Fibroblast of lung (primary cell): ENCODE measurements at regions not wholly inside any gene's neighbourhood (a gene's known extent, or its start where the extent isn't known, plus 50 kb on each side); places are given as distances from the start of the nearest gene placed in this dataset.

ENCODE experiments used
- DNase-seq, 2 donors: peaks; one replicate each; pipeline versions ENCODE4 v3.0.0 to v3.0.0-alpha.2; 2010; ENCODE audit warnings: low read depth in 2 of 2
- H2AFZ ChIP-seq: 2 replicates; pipeline ENCODE4 v1.5.1; 2012; ENCODE audit warnings: low read length, control low read depth, inconsistent platforms
- H3K27ac ChIP-seq: 2 replicates; pipeline ENCODE4 v1.5.1; 2011; ENCODE audit warnings: low read length, control low read depth; ENCODE audit not compliant: insufficient read depth
- H3K27me3 ChIP-seq: 2 replicates; pipeline ENCODE4 v1.5.1; 2011; ENCODE audit warnings: mild to moderate bottlenecking, low read length; ENCODE audit not compliant: control insufficient read depth, insufficient read depth
- H3K36me3 ChIP-seq: 2 replicates; pipeline ENCODE4 v1.5.1; 2011; ENCODE audit warnings: low read length; ENCODE audit not compliant: control insufficient read depth, insufficient read depth
- H3K4me1 ChIP-seq: 2 replicates; pipeline ENCODE4 v1.5.1; 2011; ENCODE audit warnings: low read length; ENCODE audit not compliant: control insufficient read depth, insufficient read depth; ENCODE audit errors: extremely low read depth
- H3K4me2 ChIP-seq: 2 replicates; pipeline ENCODE4 v1.5.1; 2011; ENCODE audit warnings: low read length, control low read depth; ENCODE audit not compliant: insufficient read depth; ENCODE audit errors: extremely low read depth
- H3K4me3 ChIP-seq, 4 experiments: fragments of 200-600 bp in 1 of 4; sonication (generic) in 1 of 4; replicated peaks in 1 of 4; 2 replicates each; pipeline ENCODE4 v1.5.1; 2011 to 2016; ENCODE audit warnings: low read length in 4 of 4, low read depth in 3 of 4, mild to moderate bottlenecking in 3 of 4, control low read depth in 2 of 4, inconsistent platforms in 1 of 4, mixed read lengths in 1 of 4; ENCODE audit not compliant: insufficient read depth in 1 of 4; ENCODE audit errors: control extremely low read depth in 1 of 4
- H3K79me2 ChIP-seq: 2 replicates; pipeline ENCODE4 v1.5.1; 2012; ENCODE audit warnings: mild to moderate bottlenecking, low read length, inconsistent platforms; ENCODE audit not compliant: control insufficient read depth, insufficient read depth
- H3K9ac ChIP-seq: 2 replicates; pipeline ENCODE4 v1.5.1; 2011; ENCODE audit warnings: mild to moderate bottlenecking, low read length, control low read depth; ENCODE audit not compliant: insufficient read depth
- H3K9me3 ChIP-seq: 2 replicates; pipeline ENCODE4 v1.5.1; 2012; ENCODE audit warnings: low read depth, low read length; ENCODE audit not compliant: control insufficient read depth, insufficient read depth
- H4K20me1 ChIP-seq: 2 replicates; pipeline ENCODE4 v1.5.1; 2011; ENCODE audit warnings: low read length; ENCODE audit not compliant: control insufficient read depth, insufficient read depth; ENCODE audit errors: extremely low read depth
- CTCF ChIP-seq, 2 donors: IDR thresholded peaks in 1 of 2; conservative IDR thresholded peaks in 1 of 2; 1 replicate in 1 of 2; 2 replicates in 1 of 2; pipeline ENCODE4 v1.5.1; 2011 to 2012; ENCODE audit warnings: low read length in 2 of 2, control low read depth in 1 of 2, inconsistent platforms in 1 of 2, low read depth in 1 of 2, mild to moderate bottlenecking in 1 of 2
- EZH2 ChIP-seq: IDR thresholded peaks from 2 replicates; pipeline ENCODE4 v1.5.1; 2012; ENCODE audit warnings: low read length, control low read depth, mild to moderate bottlenecking; ENCODE audit errors: missing control alignments

- no peak for TF ChIP-seq EZH2
- no peak for TF ChIP-seq CTCF (conservative IDR thresholded peaks at IDR 0.05 in 1 of 2, IDR thresholded peaks at IDR 0.05 in 1 of 2; ENCODE audit: low read depth in 1 of 2, low read length in 2 of 2)
Measured at GRCh38 chr1:199698222-199698621, 329.3 kb upstream of the NR5A2 start.

GRCh38 chr1:199700551-199700950, 327.0 kb upstream of the NR5A2 start:
- H3K27me3 ChIP-seq, result no peaks in the 10 kb centered on the region
- DNase-seq, result no peak
- no peaks in the 10 kb centered on the region for H3K4me1 ChIP-seq
- no peaks in the 10 kb centered on the region for H3K9me3 ChIP-seq
- H3K36me3 ChIP-seq, result no peaks in the 10 kb centered on the region
- no peak for TF ChIP-seq EZH2
- no peak for TF ChIP-seq CTCF (conservative IDR thresholded peaks at IDR 0.05 in 1 of 2, IDR thresholded peaks at IDR 0.05 in 1 of 2; ENCODE audit: low read depth in 1 of 2, low read length in 2 of 2)
- no peaks in the 10 kb centered on the region for H4K20me1 ChIP-seq
- H2AFZ ChIP-seq, result no peak overlapping the region
- H3K9ac ChIP-seq, result no peak overlapping the region
- no peak overlapping the region for H3K4me3 ChIP-seq
- no peak overlapping the region for H3K27ac ChIP-seq
- H3K4me2 ChIP-seq, result no peak overlapping the region
- no peaks in the 10 kb centered on the region for H3K79me2 ChIP-seq

More at GRCh38 chr1:199698222-199698621, 329.3 kb upstream of the NR5A2 start:
- Histone ChIP-seq H4K20me1 (no peaks in the 10 kb centered on the region), H3K4me1 (no peaks in the 10 kb centered on the region), H3K36me3 (no peaks in the 10 kb centered on the region), H3K27me3 (no peaks in the 10 kb centered on the region), H3K4me3 (no peak overlapping the region), H3K27ac (no peak overlapping the region), H3K79me2 (no peaks in the 10 kb centered on the region), H2AFZ (no peak overlapping the region), H3K9ac (no peak overlapping the region), H3K9me3 (no peaks in the 10 kb centered on the region), H3K4me2 (no peak overlapping the region)
- DNase-seq, result no peak

- Histone ChIP-seq H3K4me2 (no peak overlapping the region), H3K27ac (no peak overlapping the region), H4K20me1 (no peaks in the 10 kb centered on the region), H3K9me3 (no peaks in the 10 kb centered on the region), H3K27me3 (no peaks in the 10 kb centered on the region), H3K9ac (no peak overlapping the region), H2AFZ (no peak overlapping the region), H3K4me1 (no peaks in the 10 kb centered on the region), H3K4me3 (no peak overlapping the region), H3K79me2 (no peaks in the 10 kb centered on the region), H3K36me3 (no peaks in the 10 kb centered on the region)
- TF ChIP-seq CTCF (conservative IDR thresholded peaks at IDR 0.05 in 1 of 2, IDR thresholded peaks at IDR 0.05 in 1 of 2; ENCODE audit: low read depth in 1 of 2, low read length in 2 of 2), result no peak
- no peak for TF ChIP-seq EZH2
- peak in 1 of 2 donors; percentile 17 for DNase-seq
Measured at GRCh38 chr1:199701726-199702125, 325.8 kb upstream of the NR5A2 start.
